SHP77 treated with DMSO at 0.1 percent for 48 hours (cell line): ENCODE measurements at regions not wholly inside any gene's neighbourhood (a gene's known extent, or its start where the extent isn't known, plus 50 kb on each side); places are given as distances from the start of the nearest gene placed in this dataset.

Experiments used
- DNase-seq: peaks from one replicate; lab custom pipeline; 2025; lab: John Stamatoyannopoulos, UW

GRCh38 chr3:81439108-81439507 lies 322.3 kb downstream of the GBE1 start:
- no peak for DNase-seq

GRCh38 chr3:81437683-81438082 lies 323.8 kb downstream of the GBE1 start:
- DNase-seq: no peak

DNA sequence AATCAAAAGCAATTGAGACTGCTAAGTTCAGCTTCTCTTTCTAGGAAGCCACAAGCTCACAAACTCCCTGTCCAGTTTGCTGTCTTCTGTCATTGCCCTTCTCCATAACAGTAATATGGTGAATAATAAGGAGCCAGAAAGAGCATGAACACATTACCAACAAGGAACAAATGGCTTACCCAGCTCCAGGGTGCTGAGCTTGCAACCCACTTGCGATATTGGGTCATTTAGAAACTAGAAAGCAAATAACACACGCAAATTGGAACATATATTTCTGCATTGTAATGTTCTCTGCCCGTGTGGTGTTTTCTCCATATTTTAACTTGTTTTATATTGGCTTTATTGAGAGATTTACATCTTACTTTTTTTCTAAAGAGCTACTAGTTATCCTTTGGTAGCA lies 325.3 kb downstream of the GBE1 start:
- no peak for DNase-seq

- no peak for DNase-seq
Measured at GRCh38 chr3:81435050-81435449, 326.4 kb downstream of the GBE1 start.

- DNase-seq: no peak
Measured at GRCh38 chr3:81434161-81434560, 327.3 kb downstream of the GBE1 start.

DNA sequence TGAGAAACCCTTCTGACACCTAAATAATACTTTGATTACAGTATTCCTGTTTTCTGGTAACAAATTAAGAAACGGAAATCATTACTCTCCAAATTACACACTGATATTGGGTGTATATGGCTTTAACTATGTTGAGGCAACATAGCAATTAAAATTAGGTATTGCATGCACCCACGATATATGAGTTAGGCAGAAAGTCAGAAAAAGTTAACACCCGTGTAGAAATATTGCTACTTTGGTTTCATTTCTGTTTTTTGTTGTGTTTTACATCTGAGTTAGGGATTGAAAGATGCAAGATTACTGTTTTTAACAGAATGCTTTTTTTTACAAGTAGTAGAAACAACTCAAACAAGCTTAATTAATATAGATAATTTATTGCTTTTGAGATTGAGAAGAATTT lies 327.8 kb downstream of the GBE1 start:
- DNase-seq: no peak

GRCh38 chr3:81432456-81432855 lies 329.0 kb downstream of the GBE1 start:
- no peak for DNase-seq

DNA sequence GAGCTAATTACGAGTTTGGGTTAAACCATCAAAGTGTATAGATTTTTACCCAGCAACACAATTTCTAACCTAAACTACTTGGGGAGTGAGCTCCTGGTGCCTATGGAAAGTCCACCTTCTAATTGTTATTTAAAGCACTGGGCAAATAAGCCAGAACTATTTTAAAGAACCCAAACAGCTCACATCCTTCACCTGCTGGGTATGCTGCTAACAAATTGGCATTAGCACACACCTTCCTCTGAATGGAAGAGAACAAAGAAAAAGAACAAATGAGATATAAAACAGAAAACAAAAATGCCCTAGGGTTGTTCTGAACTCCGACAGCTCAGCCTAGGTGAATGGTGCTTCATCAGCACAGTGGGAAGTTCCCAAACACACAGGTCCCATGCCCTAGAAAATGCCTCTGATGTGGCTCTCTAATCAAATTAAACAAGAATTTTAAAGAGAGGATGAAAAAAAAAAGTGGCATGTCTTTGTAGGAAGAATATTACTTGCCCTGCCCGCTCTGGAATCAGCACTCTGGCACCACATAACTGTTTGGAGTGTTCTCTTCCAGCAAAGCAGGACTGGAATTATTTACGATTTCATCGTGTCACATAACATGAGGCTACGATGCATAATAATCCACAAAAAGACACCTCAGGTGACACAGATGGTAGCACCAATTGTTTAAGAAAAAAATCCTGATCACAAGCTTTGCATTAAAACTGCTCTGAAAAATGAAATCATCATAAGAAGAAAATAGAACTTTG lies 334.4 kb downstream of the GBE1 start:
- DNase-seq: no peak

DNA sequence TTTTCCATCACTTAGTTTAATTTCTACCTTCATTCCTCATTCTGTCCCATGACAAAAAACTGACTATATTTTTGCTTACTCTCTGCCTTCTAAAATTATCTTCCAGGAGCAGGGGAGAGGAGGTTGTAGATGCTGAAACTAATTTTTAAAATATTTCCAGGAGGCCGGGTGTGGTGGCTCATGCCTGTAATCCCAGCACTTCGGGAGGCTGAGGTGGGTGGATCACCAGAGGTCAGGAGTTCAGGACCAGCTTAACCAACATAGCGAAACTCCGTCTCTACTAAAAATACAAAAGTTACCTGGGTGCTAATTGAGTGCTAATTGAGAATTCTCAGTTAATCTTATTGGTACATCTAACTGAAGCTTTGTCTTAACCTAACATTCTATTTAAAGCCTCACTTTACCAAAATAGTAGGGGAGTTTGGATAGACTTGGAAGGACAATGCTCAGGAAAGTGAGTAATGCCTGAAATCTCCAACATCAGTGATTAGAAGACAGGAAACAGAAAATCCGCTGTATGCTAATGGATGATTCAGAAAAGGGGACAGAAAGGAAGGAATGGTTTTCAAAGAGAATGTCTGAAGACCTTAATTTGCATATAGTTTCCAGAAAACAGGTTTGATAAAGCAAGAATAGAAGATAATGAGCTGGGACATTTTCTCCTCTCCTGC lies 336.1 kb downstream of the GBE1 start:
- no peak for DNase-seq

DNA sequence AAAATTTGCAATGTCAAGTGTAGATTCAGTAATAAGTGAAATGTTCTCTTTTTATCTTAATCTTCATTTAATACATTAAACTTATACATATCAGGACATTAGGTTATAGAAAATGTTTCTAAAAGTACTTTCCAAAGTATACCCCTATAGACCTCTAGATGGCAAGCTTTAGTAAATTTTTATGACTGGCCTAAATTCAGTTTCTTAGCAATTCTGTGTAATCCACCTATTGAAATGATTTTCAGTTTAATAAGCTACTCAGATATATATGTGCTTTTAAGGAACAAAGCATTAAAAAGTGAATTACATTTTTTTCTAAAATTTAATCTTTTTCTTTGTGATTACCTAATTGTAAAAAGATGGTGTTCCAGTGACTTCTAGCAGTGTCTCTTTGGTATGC lies 342.2 kb downstream of the GBE1 start:
- DNase-seq: no peak

- no peak for DNase-seq
Measured at GRCh38 chr3:81416812-81417211, 344.6 kb downstream of the GBE1 start.

DNA sequence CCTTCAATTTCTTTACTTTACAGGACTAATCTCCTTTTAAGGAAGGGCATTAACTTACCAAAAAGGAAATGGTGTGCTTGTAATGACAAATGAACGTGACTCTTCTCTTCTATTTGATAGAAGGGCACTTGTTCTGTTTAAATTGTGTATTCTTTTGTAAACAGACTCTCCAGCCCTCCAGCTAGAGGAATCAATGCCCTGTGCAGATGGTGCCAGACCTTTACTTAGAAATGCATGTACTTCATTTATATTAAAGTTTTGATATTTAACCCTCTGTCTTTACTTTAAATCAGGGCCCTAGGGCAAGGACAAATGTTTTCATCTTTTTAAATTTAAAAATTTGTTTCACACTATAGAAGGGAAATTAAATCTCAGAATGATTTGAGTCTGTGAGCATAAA lies 355.1 kb downstream of the GBE1 start:
- no peak for DNase-seq

DNA sequence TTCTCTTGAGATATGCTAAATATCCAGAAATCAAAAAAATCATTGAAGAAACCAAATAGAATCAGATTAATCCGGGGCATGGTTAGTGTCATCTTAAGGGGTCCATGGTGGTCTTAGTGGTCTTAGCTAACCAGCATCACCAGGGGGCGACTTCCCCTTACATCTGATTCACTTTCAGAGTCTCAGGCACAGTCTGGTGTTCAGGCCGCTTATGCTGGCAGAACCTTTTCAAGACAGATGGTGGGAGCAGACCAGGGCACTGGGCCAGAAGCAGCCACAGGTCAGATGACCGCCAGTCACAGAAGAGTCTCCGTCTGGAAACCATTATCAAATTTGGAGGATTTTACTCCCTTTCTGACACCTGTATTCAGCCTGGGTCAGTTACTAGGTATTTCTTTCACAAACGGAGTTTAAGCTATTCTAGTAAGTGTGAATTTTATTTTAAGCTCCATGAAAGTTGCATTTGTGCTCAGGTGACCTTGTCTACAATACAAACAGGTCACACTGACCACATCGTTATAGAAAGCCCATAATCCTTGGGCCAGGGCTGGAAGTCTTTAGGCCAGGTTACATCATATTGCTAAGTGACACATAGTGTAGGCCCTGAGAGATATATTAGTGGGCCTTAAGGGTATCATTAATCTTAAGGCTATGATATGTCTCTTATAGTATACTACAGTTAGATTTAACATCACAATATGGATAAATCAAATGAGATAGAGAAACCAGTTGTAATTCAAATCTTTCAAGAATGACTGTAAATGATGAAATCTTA lies 365.5 kb downstream of the GBE1 start:
- DNase-seq: peak; percentile 9

DNA sequence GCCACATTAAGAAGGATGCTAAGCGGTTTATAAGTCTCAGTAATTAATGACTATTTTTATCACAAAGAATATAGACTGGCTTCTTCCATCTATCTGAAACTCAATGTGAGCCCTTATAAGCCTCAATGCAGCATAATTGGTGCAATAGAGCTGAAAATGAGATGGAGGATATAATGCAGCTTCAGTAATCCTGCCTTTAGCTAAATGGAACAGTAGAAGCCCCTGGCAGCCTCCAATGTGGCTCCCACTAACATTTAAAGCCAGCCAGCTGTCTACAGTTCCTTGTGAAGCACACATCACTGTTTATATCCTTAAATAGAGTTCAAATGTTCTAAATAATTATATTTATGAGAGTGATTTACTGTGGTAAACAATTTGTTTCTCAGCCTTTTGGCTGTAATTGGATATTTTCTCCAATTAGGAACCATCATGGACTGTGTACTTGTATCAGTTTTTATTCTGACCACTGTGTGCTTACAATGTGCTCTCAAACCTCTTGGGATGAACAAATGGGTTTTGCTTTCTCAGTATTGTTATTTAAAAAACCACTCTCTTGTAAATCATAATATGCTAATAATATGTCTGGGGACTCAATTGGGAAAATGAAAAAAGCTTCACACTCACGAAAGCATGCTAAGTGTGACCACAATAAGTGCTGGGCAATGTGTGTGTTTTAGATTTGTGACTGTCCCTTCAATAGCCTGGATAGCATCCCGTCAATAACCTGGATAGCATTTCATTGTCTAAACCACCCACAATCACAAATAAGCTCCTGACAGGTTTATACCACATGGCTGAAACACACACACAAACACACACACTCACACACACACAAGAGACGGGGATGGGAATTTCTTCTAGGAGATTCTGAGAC lies 366.6 kb downstream of the GBE1 start:
- no peak for DNase-seq

- DNase-seq: no peak
Measured at GRCh38 chr3:81393251-81393650, 368.2 kb downstream of the GBE1 start.

DNA sequence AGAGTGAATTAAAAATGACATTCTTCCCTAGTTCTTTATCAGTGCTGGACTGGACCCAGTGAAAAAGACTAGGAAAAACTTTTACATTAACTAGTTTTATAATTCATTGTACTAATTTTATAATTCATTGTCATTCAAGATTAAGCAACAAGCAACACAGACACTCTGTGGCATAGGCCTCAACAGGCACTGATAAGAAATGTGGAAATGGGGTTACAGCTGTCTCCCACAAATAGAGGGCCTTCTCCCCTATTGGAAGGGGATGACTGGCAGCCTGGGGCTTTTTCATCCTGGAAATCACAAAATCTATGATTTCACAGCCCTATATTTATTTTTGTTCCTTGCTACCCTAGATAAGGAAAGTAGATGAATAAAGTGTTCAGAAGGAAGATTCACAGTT lies 370.6 kb downstream of the GBE1 start:
- no peak for DNase-seq

GRCh38 chr3:81388191-81388590 lies 373.3 kb downstream of the GBE1 start:
- no peak for DNase-seq

DNA sequence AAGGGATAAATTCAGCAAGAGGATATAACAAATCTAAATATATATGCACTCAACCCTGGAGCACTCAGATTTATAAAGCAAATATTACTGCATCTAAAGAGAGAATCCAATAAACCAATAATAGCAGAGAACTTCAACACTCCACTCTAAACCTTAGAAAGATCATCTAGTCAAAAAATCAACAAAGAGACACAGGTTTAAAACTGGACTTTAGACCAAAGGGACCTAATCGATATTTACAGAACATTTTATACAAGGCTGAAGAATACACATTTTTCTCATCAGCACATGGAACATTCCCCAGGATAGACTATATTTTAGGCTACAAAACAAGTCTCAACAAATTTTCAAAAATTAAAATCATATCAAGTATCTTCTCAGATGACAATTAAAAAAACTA lies 379.0 kb downstream of the GBE1 start:
- no peak for DNase-seq

DNA sequence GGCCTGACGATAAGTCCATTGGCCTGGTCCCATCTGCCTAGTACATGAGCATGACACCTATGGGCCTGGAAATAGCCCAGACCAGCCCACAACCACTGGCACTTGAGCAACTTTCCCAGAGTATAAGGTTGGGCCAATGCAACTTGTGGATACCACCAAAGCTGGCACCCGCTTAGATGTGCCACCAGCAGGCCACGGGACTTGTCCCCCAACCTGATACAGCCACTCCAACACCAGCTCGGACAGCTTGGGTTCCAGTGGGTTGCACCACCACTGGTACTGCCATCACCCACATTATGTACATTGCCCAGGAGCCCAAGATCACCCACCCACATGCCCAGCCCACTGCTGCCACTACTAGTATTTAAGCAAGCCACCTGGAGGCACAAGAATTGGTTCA lies 381.2 kb downstream of the GBE1 start:
- DNase-seq: no peak

- DNase-seq: no peak
Measured at GRCh38 chr3:81378552-81379293, 382.7 kb downstream of the GBE1 start.

GRCh38 chr3:81375921-81376320 lies 385.5 kb downstream of the GBE1 start:
- DNase-seq: no peak
